ENCODE measurements at regions not wholly inside any gene's neighbourhood (a gene's known extent, or its start where the extent isn't known, plus 50 kb on each side); places are given as distances from the start of the nearest gene placed in this dataset.

- no peak for TF ChIP-seq CEBPB (IDR thresholded peaks at IDR 0.05; ENCODE audit: low read depth, low read length)
- TF ChIP-seq, protein P1, sequence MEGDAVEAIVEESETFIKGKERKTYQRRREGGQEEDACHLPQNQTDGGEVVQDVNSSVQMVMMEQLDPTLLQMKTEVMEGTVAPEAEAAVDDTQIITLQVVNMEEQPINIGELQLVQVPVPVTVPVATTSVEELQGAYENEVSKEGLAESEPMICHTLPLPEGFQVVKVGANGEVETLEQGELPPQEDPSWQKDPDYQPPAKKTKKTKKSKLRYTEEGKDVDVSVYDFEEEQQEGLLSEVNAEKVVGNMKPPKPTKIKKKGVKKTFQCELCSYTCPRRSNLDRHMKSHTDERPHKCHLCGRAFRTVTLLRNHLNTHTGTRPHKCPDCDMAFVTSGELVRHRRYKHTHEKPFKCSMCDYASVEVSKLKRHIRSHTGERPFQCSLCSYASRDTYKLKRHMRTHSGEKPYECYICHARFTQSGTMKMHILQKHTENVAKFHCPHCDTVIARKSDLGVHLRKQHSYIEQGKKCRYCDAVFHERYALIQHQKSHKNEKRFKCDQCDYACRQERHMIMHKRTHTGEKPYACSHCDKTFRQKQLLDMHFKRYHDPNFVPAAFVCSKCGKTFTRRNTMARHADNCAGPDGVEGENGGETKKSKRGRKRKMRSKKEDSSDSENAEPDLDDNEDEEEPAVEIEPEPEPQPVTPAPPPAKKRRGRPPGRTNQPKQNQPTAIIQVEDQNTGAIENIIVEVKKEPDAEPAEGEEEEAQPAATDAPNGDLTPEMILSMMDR (conservative IDR thresholded peaks at IDR 0.05; ENCODE audit: low read depth, low read length), result no peak
Measured at GRCh38 chrX:1099146-1099770, 113.2 kb downstream of the CRLF2 start.
